Peyer's patch (tissue), 4 donors: ENCODE measurements at regions not wholly inside any gene's neighbourhood (a gene's known extent, or its start where the extent isn't known, plus 50 kb on each side); places are given as distances from the start of the nearest gene placed in this dataset.

Source experiments
- CTCF ChIP-seq, 6 experiments: fragments of 450-650 bp in 4 of 6; fragments of 200-600 bp in 2 of 6; sonication (generic) in 1 of 6; IDR thresholded peaks; one replicate each; pipeline ENCODE4 v1.5.1; 2017 to 2019; ENCODE audit warnings: antibody characterized with exemption in 6 of 6, mild to moderate bottlenecking in 3 of 6, moderate library complexity in 1 of 6
- POLR2A ChIP-seq, 2 donors: fragments of 450-650 bp; IDR thresholded peaks; one replicate each; pipeline ENCODE4 v1.5.1; 2017; ENCODE audit warnings: antibody characterized with exemption in 2 of 2, mild to moderate bottlenecking in 2 of 2, moderate library complexity in 2 of 2

- TF ChIP-seq CTCF (IDR thresholded peaks at IDR 0.05) (no peak), POLR2A (IDR thresholded peaks at IDR 0.05) (no peak)
Measured at GRCh38 chr2:172354347-172354746, 73.0 kb upstream of the ITGA6 start.
